H9 (cell line): ENCODE measurements at regions not wholly inside any gene's neighbourhood (a gene's known extent, or its start where the extent isn't known, plus 50 kb on each side); places are given as distances from the start of the nearest gene placed in this dataset.

Source experiments
- DNase-seq: peaks from one replicate; pipeline ENCODE4 v3.0.0-alpha.2; 2017
- H2AFZ ChIP-seq: one replicate; pipeline ENCODE4 v1.6.1; 2013; ENCODE audit warnings: mild to moderate bottlenecking, low read length, control low read depth, moderate library complexity
- H2AK5ac ChIP-seq: 2 replicates; pipeline ENCODE4 v1.6.1; 2013; ENCODE audit warnings: low read length, control low read depth, mixed read lengths; ENCODE audit not compliant: insufficient read length
- H2BK120ac ChIP-seq: one replicate; pipeline ENCODE4 v1.6.1; 2013; ENCODE audit warnings: low read depth, mild to moderate bottlenecking, low read length, control low read depth, inconsistent platforms; ENCODE audit not compliant: poor library complexity, severe bottlenecking
- H2BK12ac ChIP-seq: 2 replicates; pipeline ENCODE4 v1.6.1; 2013; ENCODE audit warnings: low read length, control low read depth, mixed read lengths, low read depth; ENCODE audit not compliant: insufficient read length
- H2BK15ac ChIP-seq: 2 replicates; pipeline ENCODE4 v1.6.1; 2013; ENCODE audit warnings: low read depth, low read length, control low read depth
- H2BK20ac ChIP-seq: one replicate; pipeline ENCODE4 v1.6.1; 2013; ENCODE audit warnings: low read depth, mild to moderate bottlenecking, low read length, control low read depth, inconsistent platforms; ENCODE audit not compliant: poor library complexity, severe bottlenecking
- H2BK5ac ChIP-seq: 2 replicates; pipeline ENCODE4 v1.6.1; 2013; ENCODE audit warnings: low read length, control low read depth, mixed read lengths; ENCODE audit not compliant: insufficient read length
- H3K14ac ChIP-seq: 2 replicates; pipeline ENCODE4 v1.6.1; 2013; ENCODE audit warnings: low read length, control low read depth; ENCODE audit not compliant: insufficient read depth
- H3K18ac ChIP-seq: 2 replicates; pipeline ENCODE4 v1.6.1; 2013; ENCODE audit warnings: low read depth, mild to moderate bottlenecking, mixed read lengths, low read length, control low read depth; ENCODE audit not compliant: insufficient read length
- H3K23ac ChIP-seq: 2 replicates; pipeline ENCODE4 v1.6.1; 2013; ENCODE audit warnings: low read length, control low read depth, mixed read lengths, low read depth; ENCODE audit not compliant: insufficient read length
- H3K23me2 ChIP-seq: 2 replicates; pipeline ENCODE4 v1.6.1; 2013; ENCODE audit warnings: low read depth, mild to moderate bottlenecking, mixed read lengths, low read length, control low read depth; ENCODE audit not compliant: insufficient read length, poor library complexity, severe bottlenecking
- H3K27ac ChIP-seq: 2 replicates; pipeline ENCODE4 v1.5.1; 2013; ENCODE audit warnings: low read length, control low read depth, mixed read lengths, low read depth; ENCODE audit not compliant: insufficient read length
- H3K27me3 ChIP-seq: 2 replicates; pipeline ENCODE4 v1.6.1; 2013; ENCODE audit warnings: low read length, control low read depth, inconsistent platforms; ENCODE audit not compliant: insufficient read depth
- H3K4ac ChIP-seq: 2 replicates; pipeline ENCODE4 v1.6.1; 2013; ENCODE audit warnings: low read depth, mild to moderate bottlenecking, control low read depth, inconsistent platforms, low read length, moderate library complexity
- H3K4me1 ChIP-seq: 2 replicates; pipeline ENCODE4 v1.6.1; 2013; ENCODE audit warnings: low read length, control low read depth, inconsistent platforms; ENCODE audit not compliant: insufficient read depth
- H3K4me2 ChIP-seq: 2 replicates; pipeline ENCODE4 v1.6.1; 2013; ENCODE audit warnings: low read length, control low read depth, mixed read lengths; ENCODE audit not compliant: insufficient read length, insufficient read depth
- H3K56ac ChIP-seq: 2 replicates; pipeline ENCODE4 v1.6.1; 2013; ENCODE audit warnings: low read depth, mild to moderate bottlenecking, mixed read lengths, low read length, control low read depth; ENCODE audit not compliant: insufficient read length
- H3K79me1 ChIP-seq: 2 replicates; pipeline ENCODE4 v1.6.1; 2013; ENCODE audit warnings: low read depth, mild to moderate bottlenecking, moderate library complexity, low read length, control low read depth, inconsistent platforms; ENCODE audit not compliant: insufficient read depth, poor library complexity, severe bottlenecking
- H3K79me2 ChIP-seq: 2 replicates; pipeline ENCODE4 v1.6.1; 2013; ENCODE audit warnings: low read length, control low read depth, inconsistent platforms; ENCODE audit not compliant: insufficient read depth
- H3K9ac ChIP-seq: 2 replicates; pipeline ENCODE4 v1.6.1; 2013; ENCODE audit warnings: low read length, control low read depth, mixed read lengths; ENCODE audit not compliant: insufficient read length; ENCODE audit errors: extremely low read depth
- H3K9me3 ChIP-seq: one replicate; pipeline ENCODE4 v1.6.1; 2013; ENCODE audit warnings: low read depth, low read length, inconsistent platforms; ENCODE audit not compliant: control insufficient read depth
- H3T11ph ChIP-seq: one replicate; pipeline ENCODE4 v1.6.1; 2013; ENCODE audit warnings: mild to moderate bottlenecking, low read length, control low read depth, inconsistent platforms
- H4K20me1 ChIP-seq: one replicate; pipeline ENCODE4 v1.6.1; 2013; ENCODE audit not compliant: control insufficient read depth, insufficient read length, insufficient read depth
- H4K5ac ChIP-seq: 2 replicates; pipeline ENCODE4 v1.6.1; 2013; ENCODE audit warnings: low read depth, mild to moderate bottlenecking, mixed read lengths, low read length, control low read depth; ENCODE audit not compliant: insufficient read length
- H4K8ac ChIP-seq: replicated peaks from 2 replicates; pipeline ENCODE4 v1.6.1; 2013; ENCODE audit warnings: low read length, control low read depth, mixed read lengths, low read depth; ENCODE audit not compliant: insufficient read length
- H4K91ac ChIP-seq: 2 replicates; pipeline ENCODE4 v1.6.1; 2013; ENCODE audit warnings: low read depth, mild to moderate bottlenecking, moderate library complexity, mixed read lengths, low read length, control low read depth; ENCODE audit not compliant: insufficient read length
- H3K27ac Mint-ChIP-seq, 3 experiments: 2 replicates in 2 of 3; 3 replicates in 1 of 3; pipeline ENCODE4 v1.8.0; 2020 to 2021; ENCODE audit warnings: mixed read lengths in 3 of 3, mild to moderate bottlenecking in 1 of 3, moderate library complexity in 1 of 3
- H3K27me3 Mint-ChIP-seq: 2 replicates; pipeline ENCODE4 v1.8.0; 2021; ENCODE audit warnings: low read depth, mild to moderate bottlenecking, moderate library complexity, mixed read lengths
- H3K36me3 Mint-ChIP-seq, 3 experiments: 2 replicates in 2 of 3; 3 replicates in 1 of 3; pipeline ENCODE4 v1.8.0; 2020 to 2021; ENCODE audit warnings: low read depth in 3 of 3, mixed read lengths in 3 of 3; ENCODE audit not compliant: insufficient read depth in 1 of 3
- H3K4me1 Mint-ChIP-seq, 2 experiments: 2 replicates each; pipeline ENCODE4 v1.8.0; 2020; ENCODE audit warnings: mixed read lengths in 2 of 2
- H3K4me3 Mint-ChIP-seq, 2 experiments: 2 replicates in 1 of 2; 3 replicates in 1 of 2; pipeline ENCODE4 v1.8.0; 2020 to 2021; ENCODE audit warnings: mild to moderate bottlenecking in 2 of 2, mixed read lengths in 2 of 2, moderate library complexity in 1 of 2
- H3K9me3 Mint-ChIP-seq, 2 experiments: 2 replicates in 1 of 2; 3 replicates in 1 of 2; pipeline ENCODE4 v1.8.0; 2020; ENCODE audit warnings: mild to moderate bottlenecking in 2 of 2, mixed read lengths in 2 of 2, moderate library complexity in 1 of 2
- WGBS: extraction: QIAGEN DNeasy Blood & Tissue Kit; methylation state at CpG from one replicate; pipeline ENCODE4 v1.1.7; 2013; ENCODE audit warnings: missing lambda C conversion rate, low lambda C conversion rate, mixed read lengths; ENCODE audit not compliant: insufficient read length; ENCODE audit errors: extremely low coverage; 5-methylcytosine and 5-hydroxymethylcytosine counted together
- TF ChIP-seq, protein P1 (sequence below): fragments of 200-600 bp; sonication (generic); conservative IDR thresholded peaks from 3 replicates; pipeline ENCODE4 v1.8.0; 2021; ENCODE audit warnings: antibody characterized with exemption, mild to moderate bottlenecking

DNA sequence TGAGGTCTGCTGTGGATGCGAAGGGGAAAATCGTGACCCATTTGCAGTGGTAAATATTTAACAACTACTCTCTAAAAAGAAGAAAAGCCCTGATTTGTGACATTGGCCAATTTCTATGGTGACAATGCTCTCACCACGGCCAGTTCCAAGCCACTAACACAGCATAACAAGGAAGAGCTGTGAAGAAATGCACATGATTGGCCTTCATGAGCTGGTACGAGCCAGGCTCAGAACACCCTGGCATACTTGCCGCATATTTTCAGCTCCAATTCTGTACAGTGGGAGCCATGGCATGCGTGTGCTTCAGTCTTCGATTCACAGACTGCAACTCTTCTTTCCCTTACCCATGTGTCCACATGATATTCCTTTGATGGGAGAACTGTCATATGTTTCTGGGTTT, 363.9 kb upstream of the CDH5 start:
- no peaks in the 10 kb centered on the region; a peak in 1 of 7 replicates for H3K36me3 Mint-ChIP-seq
- H4K8ac ChIP-seq, result no peak overlapping the region
- peaks cover 9% of the 10 kb centered on the region in 2 experiments for H3K4me1 Mint-ChIP-seq
- H3K23ac ChIP-seq, result no peak overlapping the region
- H3K27ac ChIP-seq, result no peak overlapping the region
- no peak overlapping the region for H3K4ac ChIP-seq
- no peak overlapping the region for H3K27ac Mint-ChIP-seq
- TF ChIP-seq, protein P1, sequence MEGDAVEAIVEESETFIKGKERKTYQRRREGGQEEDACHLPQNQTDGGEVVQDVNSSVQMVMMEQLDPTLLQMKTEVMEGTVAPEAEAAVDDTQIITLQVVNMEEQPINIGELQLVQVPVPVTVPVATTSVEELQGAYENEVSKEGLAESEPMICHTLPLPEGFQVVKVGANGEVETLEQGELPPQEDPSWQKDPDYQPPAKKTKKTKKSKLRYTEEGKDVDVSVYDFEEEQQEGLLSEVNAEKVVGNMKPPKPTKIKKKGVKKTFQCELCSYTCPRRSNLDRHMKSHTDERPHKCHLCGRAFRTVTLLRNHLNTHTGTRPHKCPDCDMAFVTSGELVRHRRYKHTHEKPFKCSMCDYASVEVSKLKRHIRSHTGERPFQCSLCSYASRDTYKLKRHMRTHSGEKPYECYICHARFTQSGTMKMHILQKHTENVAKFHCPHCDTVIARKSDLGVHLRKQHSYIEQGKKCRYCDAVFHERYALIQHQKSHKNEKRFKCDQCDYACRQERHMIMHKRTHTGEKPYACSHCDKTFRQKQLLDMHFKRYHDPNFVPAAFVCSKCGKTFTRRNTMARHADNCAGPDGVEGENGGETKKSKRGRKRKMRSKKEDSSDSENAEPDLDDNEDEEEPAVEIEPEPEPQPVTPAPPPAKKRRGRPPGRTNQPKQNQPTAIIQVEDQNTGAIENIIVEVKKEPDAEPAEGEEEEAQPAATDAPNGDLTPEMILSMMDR, result no peak
- H3K18ac ChIP-seq, result no peak overlapping the region
- H3K4me1 ChIP-seq, result no peaks in the 10 kb centered on the region
- H3K27me3 Mint-ChIP-seq, result no peaks in the 10 kb centered on the region
- no peak overlapping the region for H3K14ac ChIP-seq
- H3K56ac ChIP-seq, result no peak overlapping the region
- no CpG with 5 or more reads among the region's 7 CpGs for WGBS
- no peak overlapping the region for H2BK5ac ChIP-seq
- no peaks in the 10 kb centered on the region for H3K79me1 ChIP-seq
- no peak overlapping the region for H3T11ph ChIP-seq
- H2BK120ac ChIP-seq, result no peak overlapping the region
- no peak overlapping the region for H3K9ac ChIP-seq
- no peaks in the 10 kb centered on the region for H3K9me3 ChIP-seq
- no peaks in the 10 kb centered on the region for H4K20me1 ChIP-seq
- no peak overlapping the region for H2AFZ ChIP-seq
- no peak overlapping the region for H3K4me2 ChIP-seq
- H3K79me2 ChIP-seq, result no peaks in the 10 kb centered on the region
- no peak overlapping the region for H4K5ac ChIP-seq
- no peaks in the 10 kb centered on the region for H3K27me3 ChIP-seq
- no peaks in the 10 kb centered on the region for H3K23me2 ChIP-seq
- no peak overlapping the region for H2BK12ac ChIP-seq
- DNase-seq, result no peak
- H3K9me3 Mint-ChIP-seq, result no peaks in the 10 kb centered on the region; a peak in 3 of 5 replicates
- no peak overlapping the region for H2BK20ac ChIP-seq
- no peak overlapping the region for H4K91ac ChIP-seq
- H2BK15ac ChIP-seq, result no peak overlapping the region
- H2AK5ac ChIP-seq, result no peak overlapping the region
- H3K4me3 Mint-ChIP-seq, result no peak overlapping the region
